NCI-H1417 treated with DMSO at 0.1 percent for 48 hours (cell line): ENCODE measurements at regions not wholly inside any gene's neighbourhood (a gene's known extent, or its start where the extent isn't known, plus 50 kb on each side); places are given as distances from the start of the nearest gene placed in this dataset.
"Not testable (repeated sequence)": the region's sequence is repeated elsewhere in the genome, so short reads cannot be mapped to it uniquely, and the experiment has no call there.

Experiments used
- DNase-seq: peaks from one replicate; lab custom pipeline; 2025; lab: John Stamatoyannopoulos, UW

DNA sequence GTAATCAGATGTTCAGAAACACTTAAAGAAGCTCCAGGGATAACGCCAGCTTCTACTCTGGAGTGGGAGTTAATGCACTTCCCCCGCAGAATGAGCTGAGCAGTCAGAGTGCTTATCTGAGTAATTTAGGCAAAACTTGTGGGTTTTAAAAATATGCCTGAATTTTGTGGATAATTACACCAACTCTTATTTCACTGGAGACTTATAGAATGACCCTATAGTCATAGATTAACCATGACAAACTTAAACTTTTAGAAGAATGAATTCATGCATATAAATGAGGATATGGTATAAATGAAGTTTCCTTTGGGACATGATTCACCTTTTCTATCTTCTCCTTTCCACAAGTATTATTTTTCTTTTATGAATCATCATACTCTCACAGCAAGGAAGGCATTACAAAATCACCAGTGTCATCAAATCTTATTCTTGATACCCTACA is 241.1 kb upstream of the FBXO33 start:
- DNase-seq: no peak

DNA sequence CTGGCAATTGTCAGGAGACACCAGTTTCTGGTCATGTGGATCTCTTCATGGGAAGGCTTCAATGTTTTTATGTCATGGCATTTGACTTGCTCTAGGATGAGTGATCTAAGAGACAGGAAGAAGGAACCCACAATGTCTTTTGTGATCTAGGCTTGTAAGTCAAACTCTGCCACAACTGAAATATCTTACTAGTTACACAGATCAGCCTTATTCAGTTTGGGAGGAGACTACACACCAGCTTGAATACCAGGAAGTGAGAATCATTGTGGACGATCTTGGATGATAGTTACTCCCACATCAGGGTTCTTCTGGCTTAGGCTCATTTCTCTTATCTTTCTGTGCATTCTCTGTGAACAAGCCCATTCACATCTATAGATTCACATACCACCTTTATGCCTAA is 236.2 kb upstream of the FBXO33 start:
- DNase-seq: no peak

DNA sequence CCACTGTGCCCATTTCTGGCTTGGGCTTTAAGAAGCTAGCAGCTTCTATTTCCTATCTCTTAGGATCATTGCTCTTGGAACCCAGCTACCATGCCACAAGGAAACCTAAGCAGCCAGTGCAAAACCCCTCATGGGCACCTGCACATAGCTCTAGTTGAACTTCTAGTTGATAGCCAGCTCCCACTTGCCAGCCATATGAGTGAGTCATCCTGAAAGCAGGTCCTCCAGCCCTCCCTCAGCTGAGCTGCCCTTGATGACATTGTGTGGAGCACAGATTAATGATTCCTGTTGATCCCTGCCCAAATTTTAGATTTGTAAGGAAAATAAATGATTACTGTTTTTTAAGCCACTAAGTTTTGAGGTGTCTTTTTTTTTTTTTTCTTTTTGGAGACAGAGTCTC is 234.2 kb upstream of the FBXO33 start:
- no peak for DNase-seq

DNA sequence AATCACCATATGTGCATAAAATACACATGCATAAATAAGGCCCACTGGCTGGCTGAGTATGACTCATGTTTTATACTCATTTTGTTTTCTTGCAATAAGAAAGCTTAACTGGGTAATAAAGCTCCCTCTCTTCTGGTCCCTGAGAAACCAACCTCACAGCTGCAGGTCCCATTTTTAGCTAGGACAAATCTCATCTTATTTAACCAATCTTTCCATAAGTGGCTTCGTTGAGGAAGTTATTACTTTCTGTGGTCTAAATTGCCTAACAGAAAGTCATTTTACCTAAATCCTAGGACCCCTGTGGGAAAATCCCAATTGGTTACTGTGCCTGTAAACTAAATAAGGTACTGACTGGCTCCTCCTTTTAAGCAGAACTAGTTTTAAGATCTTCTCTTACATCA is 232.8 kb upstream of the FBXO33 start:
- DNase-seq: no peak

DNA sequence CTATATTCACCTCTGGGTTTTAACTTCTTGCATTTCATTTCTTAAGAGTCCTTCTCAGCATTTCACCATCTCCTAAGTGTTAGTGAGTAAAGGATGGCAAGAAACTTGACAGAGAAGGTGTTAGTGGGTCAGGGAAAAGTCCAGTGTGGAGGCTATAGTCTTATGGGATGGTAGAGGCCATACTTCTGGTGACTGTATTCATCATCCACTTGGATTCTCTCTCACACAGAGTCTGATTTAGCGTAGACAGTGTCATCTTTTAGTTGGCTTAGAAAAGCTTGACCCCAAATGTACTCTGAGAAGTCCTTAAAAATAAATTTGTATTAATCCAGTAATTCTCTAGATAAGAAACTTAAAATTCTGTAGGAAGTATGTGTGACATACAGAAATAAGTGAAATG is 232.4 kb upstream of the FBXO33 start:
- DNase-seq: no peak

DNA sequence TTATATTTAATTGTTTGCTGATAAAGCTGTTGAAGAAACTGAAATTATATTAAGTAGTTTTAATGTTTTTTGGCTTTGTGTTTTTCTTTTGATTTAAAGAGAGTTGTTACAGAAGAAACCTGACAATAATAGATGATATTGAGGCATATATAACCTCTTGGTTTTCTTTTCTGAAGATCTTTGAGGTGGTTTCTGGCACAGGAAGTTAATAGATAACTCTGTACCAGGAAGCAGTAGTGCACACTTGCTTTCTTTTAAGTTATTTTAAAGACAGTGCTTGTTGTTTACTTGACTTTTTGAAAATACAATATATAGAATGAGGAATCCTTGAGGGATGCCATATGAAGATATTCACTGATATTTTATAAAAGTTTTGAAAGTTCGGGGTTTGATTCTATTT is 209.0 kb upstream of the FBXO33 start:
- no peak for DNase-seq

DNA sequence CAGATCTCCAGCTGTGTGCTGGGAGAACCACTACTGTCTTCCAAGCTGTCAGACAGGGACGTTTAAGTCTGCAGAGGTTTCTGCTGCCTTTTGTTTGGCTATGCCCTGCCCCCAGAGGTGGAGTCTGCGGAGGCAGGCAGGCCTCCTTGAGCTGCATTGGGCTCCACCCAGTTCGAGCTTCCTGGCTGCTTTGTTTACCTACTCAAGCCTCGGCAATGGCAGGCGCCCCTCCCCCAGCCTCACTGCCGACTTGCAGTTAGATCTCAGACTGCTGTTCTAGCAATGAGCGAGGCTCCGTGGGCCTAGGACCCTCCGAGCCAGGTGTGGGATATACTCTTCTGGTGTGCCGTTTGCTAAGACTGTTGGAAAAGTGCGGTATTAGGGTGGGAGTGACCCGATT is 206.8 kb upstream of the FBXO33 start:
- DNase-seq: not testable (repeated sequence)

DNA sequence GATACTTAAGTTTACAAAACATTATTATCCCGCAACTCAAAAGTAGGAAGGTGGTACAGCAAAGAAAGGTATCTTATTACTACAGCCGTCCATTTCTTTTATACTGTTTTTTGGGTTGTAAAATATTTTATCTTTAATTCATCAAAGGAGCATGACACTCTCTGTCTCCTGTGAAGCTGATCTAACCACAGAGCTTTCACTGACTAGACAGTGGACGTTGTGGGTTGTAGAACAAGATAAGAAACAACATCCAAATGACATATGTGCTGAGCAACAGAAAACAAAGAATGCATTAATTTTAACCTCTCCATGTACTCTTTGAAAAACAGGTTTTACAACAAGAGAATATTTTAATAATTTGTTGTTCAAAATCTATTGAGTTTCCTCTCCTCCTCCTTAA is 195.9 kb upstream of the FBXO33 start:
- no peak for DNase-seq

DNA sequence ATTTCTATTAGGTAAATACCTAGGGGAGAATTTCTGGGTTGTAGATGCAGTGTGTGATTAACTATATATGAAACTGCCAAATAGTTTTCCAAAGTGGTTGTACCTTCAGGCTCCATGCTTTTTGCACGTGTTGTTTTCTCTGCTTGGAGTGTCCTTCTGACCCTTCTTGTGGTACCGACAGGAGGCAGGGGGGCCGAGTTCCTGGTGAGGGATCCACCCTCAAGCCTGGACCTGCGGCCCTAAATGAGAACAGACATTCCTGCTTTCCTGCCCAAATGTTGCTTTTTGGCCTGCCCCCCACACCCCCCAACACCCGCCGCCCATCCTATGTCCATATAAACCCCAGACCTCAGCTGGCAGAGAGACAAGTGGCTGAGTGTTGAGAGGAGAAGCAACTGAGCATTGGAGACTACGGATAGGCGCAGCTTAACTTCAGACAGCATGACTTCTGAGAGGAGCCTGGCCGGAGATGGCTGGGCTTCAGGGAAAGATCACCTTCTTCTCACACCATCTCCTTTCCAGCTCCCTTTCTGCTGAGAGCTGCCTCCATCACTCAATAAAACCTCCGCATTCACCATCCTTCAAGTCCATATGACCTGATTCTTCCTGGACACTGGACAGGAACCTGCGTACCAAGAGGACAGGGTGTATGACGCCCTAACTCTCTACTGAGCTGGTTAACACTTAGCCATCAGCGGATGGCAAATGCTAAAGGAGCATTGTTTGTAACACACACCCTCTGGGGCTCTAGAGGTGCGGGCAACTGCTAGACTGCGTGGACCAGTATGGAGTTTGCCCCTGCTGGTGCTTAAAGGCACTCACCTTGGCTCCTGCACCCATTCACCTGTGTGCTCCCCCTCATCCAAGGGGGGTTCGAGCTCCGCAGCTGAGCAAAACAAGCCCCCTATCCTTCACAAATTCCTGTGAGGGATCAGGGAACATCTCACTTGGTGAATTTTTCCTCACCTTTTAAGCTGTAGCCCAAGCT is 194.7 kb upstream of the FBXO33 start:
- no peak for DNase-seq

DNA sequence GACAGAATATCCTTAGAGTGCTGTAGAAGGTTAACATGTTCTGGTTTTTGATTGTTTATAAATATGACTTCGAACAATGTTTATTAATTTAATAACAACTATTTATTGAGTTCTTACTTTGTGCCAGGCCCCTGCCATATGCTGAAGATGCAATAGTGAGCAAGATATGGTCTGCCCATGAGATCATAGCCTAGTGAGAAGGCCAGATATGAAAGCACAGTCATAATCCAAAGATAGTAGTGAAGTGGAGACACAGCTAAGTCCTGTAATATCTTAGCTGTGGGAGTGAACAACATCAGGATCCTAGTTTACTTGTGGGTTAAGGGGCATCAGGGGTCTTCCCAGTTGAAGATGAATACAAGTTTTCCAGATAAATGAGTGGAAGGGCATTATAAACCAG is 189.4 kb upstream of the FBXO33 start:
- no peak for DNase-seq

DNA sequence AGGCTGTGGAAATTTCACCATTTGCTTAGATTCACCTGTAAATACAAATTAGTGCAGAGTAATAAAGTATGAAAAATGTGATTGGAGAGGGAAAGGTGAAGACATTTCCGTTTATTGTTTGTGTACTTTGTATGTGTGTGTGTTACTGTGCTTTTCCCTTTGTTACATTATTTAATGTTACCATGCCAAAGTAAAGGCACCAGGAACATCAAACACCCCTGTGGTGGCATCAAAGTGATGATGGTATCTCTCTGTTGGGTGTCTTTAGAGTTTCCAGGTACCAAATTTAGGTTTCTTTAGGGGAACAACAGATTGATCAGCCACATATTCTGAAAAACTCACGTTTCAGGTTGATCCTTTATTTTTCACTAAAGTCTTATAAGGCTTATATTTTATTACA is 189.0 kb upstream of the FBXO33 start:
- no peak for DNase-seq

DNA sequence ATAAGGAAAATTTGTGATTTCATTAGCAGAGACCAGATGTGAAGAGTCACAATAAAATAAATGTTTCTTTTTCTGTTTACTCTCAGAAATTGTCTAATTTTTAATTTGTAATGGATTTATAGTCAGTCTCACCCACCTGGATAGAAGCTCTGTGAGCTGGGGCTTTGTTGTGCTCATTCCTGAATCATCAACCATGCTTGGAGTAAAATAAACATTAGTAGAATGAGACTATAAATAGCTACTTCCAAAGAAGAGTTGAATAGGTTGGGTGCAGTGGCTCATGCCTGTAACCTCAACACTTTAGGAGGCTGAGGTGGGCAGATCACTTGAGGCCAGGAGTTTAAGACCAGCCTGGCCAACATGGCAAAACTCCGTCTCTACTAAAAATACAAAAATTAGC is 185.3 kb upstream of the FBXO33 start:
- DNase-seq: no peak

DNA sequence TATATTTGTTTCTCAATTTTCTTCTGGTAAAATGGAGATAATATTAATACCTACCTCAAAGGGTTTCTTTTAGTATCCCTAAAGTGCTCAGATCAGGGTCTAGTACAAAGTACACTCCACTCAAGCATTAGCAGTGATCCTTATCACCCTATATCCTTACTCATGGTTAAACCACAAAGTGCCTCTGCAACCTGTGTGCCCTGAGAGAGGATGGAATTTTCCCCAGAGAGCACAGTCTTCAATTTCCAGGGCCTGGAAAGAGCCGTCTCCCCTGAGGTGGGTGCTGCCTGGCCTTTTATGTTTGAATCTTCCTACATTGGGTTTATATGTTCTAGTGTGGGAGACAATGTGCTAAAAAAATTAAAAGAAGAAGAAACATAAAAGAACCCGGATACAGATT is 183.1 kb upstream of the FBXO33 start:
- DNase-seq: no peak

DNA sequence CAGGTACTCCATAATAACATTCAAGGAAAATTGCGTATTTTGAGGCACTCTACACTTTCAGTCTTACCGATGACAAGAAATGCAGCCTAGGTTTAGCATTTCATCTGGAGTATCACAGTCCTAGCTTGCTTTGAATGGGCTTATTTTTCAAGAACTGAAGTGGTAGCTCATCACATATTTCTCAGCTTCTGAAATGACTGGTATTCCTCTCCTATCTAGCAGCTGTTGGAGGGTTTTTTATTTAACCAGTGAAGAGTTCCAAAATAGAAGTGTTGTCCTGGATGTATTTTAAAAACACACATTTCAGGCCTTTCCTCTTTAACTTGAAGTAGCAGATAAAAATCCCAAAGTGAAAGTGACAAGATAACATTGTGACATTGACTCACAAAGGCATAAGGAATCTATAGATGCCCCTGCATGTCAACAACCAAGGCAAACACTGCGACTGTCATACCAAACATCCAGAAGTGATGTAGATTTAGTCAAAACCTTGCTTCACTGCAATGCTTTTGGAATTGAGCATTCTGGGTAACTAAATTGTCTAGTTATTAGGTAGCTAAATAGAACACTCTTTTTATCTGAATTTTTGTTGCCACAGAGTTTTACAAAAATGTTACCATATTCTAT is 182.2 kb upstream of the FBXO33 start:
- no peak for DNase-seq

DNA sequence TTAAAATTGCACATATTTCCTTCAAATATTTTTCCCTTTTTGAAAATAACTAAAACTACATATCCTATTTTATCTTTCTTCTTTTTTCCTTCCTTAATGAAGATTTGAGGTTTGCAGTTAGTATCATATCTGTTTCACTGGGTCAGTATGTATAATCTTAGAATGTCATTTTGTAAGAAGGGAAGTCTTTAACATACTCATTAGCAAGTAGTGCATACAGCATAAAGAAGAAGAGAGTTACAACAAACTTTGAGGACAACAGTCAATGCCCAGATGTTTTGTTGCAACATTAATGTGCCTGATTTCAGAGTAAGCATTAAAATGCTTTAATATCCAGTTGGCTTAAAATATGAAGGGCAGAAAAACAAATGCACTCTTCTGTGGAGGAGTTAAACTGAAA is 176.9 kb upstream of the FBXO33 start:
- no peak for DNase-seq

DNA sequence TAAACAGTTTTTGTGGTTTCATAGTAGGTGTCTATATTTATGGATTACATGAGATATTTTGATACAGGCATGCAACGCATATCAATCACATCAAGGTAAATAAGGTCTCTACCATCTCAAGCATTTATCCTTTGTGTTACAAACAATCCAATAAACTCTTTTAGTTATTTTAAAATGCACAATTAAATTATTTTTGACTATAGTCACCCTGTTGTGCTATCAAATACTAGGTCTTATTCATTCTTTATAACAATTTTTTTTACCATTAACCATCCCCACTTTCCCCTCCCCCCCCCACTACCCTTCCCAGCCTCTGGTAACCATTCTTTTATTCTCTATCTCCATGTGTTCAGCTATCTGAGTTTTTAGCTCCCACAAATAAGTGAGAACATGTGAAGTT is 175.7 kb upstream of the FBXO33 start:
- DNase-seq: no peak

DNA sequence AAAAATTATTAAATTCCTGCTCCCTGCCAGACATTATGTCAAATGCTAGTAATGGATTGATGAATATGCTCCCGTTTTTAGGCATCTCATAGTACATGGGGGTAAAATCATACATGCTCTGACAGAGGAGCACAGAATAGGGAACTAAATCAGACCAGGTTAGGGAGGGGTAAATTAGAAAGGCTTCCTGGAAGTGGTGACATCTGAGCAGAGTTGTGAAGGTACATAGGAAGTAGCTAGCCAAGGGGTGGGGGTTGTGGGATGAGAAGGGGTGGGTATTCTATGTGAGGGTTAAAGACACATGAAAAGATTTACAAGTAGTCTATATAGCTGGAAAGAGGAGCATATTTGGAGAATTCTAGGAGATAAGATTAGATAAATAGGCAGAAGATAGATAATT is 171.7 kb upstream of the FBXO33 start:
- DNase-seq: no peak

DNA sequence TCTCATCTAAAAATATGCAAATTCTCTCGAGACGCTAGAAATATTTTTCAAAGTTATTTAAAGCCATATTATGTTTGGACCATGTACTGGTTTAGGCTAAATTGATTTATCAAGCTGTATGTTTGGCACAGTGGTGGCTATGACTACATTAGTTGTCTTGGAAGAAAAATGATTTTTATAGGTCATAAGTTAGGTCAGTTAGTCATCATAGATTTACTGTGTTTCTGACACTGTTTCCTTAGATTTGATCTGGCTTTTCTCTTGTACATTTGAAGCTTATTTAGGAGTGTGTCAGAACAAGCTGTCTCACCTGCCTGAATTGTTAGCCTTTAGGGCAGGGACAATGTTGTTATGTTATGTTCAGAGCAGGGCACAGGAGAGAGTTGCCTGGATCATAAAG is 161.1 kb upstream of the FBXO33 start:
- DNase-seq: no peak

DNA sequence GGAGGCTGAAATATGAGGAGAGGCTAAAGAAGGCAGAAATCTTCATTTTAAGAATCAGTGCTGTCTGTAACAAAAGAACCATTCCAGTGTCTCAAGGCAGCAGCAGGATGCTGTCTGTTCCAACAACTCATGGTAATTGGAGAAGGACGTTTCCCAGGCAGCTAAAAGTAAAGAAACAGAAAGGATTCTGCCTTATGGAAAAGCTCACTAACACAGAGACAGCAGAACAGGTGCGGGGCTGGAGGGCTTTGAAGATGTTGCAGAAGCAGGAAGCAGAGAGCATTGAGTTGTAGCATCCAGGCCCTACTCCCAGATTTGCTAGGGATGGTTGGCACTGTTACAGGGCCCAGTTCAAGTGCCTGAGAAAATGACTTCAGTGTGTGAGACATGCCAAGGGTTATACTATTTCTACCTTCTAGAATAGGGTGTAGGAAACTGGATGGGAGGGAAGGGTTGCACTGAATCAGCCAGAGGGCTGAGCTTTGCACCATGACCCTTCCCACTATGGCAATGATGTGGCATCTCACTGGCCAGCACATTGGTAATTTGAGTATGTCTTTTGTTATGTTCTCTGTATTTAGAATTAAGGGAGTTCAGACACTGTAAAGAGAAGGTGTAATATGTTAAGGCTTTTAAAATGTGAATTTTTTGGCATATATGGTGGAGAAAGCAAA is 160.0 kb upstream of the FBXO33 start:
- DNase-seq: no peak

DNA sequence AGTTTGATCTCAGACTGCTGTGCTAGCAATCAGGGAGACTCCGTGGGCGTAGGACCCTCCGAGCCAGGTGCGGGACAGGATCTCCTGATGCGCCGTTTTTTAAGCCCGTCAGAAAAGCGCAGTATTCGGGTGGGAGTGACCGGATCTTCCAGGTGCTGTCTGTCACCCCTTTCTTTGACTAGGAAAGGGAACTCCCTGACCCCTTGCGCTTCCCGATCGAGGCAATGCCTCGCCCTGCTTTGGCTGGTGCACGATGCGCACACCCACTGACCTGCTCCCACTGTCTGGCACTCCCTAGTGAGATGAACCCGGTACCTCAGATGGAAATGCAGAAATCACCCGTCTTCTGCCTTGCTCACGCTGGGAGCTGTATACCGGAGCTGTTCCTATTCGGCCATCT is 157.6 kb upstream of the FBXO33 start:
- DNase-seq: not testable (repeated sequence)

DNA sequence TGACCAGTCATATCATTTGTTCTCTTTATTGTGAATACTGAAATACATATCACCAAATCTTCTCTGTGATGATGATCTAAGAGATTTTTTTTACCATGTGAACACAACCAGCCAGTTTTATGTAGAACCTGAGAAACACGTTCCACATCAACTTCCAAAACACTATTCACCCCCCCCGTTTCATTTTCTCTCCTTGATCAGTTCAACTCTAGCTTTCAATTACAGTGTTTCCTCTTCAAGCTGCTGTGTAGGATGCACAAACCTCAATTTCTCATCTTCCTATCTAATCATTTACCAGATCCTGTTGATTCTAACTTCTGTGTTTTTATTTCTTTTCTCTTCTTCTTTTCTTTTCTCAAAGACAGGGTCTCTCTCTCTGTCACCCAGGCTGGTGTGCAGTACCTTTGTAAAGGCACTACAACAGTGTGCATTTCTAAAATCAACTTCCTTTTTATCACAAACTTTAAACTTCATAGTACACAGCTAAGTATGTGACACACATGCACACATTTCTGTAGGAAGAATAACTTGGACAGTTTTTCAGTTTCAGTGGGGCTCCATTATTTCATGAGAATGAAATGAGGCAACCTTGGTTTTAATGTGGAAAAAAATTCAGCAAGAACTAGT is 149.9 kb upstream of the FBXO33 start:
- DNase-seq: no peak

DNA sequence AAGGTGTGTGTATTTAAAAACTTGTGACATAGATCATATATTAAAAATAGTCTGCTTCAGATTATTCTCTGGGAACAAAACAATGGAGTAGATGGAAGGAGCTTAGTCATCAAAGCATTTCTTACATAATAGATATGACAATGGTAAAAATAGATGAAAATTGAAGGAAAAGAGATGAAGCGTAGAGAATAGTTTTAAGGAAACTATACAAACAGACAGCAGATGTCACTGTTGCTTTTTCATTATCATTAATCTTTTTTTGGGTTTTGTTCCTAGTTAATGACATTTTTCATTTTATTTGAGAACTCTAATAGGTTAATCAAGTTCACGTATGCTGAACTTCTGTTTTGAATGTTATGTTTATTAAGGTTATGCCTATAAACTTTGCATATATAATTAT is 149.2 kb upstream of the FBXO33 start:
- no peak for DNase-seq

DNA sequence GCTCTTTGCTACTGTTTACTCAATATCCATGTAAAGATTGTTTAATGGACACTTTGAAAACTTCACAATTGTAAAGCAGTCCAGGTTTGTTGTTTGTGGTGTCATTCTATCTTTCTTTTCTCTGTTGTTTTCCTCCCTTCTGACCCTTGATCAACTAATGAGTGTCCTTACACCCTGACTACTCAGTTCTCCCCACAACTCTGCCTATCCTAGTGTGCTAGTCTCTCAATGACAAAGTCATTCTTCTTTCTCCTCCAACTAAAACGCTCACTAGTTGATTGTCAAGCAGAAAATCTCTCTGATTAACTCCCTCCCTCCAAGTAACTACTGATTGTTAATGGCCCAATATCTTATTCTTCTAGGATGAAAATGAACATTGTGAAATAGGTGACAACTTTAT is 148.5 kb upstream of the FBXO33 start:
- DNase-seq: no peak
